HG02884 (cell line): ENCODE measurements at regions not wholly inside any gene's neighbourhood (a gene's known extent, or its start where the extent isn't known, plus 50 kb on each side); places are given as distances from the start of the nearest gene placed in this dataset.

ENCODE experiments used
- ATAC-seq: cut with Tn5 transposase; IDR thresholded peaks from one replicate; pipeline ENCODE4 v1.9.1; 2021; ENCODE audit warnings: mild to moderate bottlenecking, moderate library complexity; ENCODE audit not compliant: unreplicated experiment

DNA sequence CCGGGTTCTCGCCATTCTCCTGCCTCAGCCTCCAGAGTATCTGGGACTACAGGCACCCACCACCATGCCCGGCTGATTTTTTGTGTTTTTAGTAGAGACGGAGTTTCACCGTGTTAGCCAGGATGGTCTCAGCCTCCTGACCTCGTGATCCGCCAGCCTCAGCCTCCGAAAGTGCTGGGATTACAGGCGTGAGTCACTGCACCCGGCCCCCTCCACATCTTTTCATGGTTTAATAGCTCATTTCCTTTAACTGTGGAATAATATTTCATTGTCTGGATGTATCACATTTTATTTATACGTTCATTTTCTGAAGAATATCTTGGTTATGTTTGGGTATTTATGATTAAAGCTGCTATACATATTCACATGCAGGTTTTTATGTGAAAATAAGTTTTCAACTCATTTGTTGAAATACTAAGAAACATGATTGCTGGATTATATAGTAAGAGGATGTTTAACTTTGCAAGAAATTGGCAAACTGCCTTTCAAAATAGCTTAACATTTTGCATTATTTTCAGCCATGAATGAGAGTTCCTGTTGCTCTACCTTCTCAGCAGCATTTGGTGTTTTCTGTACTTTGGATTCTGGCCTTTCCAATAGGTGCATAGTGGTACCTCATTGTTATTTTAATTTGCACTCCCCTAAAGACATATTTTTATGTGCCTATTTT, 591.9 kb downstream of the TECRL start:
- no peak for ATAC-seq

DNA sequence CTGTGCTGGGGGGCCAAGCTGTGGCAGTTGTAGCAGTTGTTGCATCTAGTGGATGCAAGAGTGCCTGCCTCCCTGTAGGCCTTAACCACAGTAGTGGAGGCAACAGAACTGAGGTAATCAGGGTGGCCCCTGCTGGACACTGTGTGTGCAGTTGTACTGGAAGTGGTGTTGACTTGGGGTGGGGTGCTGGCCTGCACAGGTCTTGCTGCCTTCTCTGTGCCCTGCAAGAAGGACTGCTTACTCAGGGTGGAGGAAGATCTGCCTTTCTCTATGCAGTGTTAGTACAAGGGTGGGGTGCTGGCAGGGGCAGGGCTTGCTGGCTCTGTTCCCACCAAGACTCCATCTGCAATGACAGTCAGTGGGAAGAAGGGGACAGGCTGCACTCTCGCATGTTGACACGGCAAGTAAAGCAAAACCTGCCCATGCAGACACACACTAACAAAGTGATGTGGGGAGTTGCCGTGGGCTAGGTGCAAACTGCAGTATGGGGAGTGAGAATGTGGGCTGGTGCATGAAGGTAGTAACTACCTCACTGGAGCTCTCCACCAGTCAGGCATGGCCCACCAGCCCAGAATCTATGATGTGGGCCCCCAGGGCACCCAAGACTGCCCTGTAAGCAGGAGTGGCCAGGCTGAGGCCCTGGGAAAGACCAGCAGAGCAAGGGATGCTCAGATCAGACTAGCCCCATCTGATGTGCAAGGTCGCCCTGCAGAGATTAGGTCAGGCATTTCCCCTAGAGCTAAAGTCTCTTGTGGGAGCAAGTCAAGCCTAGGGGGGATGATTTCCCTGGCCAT, 594.9 kb downstream of the TECRL start:
- ATAC-seq = no peak

DNA sequence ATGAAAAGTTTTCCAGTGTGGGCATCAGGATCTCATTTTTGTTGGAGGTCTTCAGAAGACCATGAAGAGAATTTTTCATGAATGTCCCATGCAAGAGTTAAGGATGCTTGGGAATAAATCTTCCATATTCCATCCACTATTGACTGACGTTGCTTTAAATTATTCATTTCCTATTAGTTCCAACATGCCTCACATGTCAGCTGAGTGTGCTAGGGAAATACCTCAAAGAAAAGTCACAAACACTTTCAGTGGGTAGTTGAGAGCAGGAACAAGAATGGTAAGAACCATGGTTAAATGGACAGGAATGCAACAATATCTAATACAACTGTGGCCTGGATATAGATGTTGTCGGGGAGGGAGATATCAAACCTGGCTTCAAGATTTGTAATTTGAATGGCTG, 610.1 kb downstream of the TECRL start:
- ATAC-seq = no peak

DNA sequence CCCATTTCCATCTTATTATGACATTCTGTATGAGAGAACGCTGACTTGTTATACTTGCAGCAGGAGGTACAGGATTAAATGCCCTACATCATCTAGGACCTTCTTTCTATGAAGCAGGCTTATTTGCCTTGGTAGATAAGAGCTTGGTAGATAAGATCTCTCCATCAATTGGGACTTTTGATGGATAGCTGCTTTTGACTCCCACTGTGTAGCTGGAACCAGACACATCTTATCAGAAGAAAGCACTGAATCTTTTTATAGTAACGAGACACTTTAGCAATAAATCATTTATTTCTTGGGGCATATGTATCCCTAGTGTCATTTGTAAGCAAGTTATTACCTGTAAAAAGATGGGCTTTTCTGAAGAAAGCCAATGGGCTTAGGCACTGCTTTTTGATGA, 613.9 kb downstream of the TECRL start:
- no peak for ATAC-seq

DNA sequence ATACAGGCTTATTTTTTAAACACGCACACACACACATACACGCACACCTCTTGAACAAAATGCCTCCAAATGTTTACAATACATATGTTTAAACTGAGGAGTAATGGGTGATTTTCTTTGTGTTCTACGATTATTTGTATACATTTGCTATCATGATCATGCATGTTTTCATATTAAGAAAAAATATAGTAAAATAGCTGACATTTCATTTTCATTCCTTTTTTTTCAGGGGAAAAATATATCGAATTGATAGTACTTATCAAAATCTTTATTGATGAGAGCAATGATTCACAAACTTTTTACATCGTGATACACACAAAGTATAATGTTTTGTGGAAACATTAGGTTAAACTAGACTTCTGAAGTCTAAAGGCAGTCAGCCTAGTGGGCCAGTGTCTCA, 618.9 kb downstream of the TECRL start:
- ATAC-seq = no peak

DNA sequence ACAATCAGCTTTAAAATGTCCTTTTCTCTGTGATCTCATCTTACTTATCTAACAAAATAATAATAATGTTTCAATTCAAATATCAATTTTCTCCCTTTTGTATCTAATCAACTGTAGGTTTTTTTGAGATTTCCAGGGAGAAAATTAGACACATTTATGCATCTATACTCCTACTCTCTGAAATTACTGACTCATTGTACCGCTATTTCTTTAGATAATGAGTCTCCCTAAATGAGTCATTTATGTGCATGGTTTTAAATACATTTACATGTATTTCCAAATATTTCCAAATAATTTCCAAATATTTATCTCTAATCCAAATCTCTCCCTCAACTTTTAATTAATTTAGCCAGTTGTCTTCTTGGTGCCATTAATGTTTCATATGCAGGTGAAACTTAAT, 621.0 kb downstream of the TECRL start:
- ATAC-seq = no peak

DNA sequence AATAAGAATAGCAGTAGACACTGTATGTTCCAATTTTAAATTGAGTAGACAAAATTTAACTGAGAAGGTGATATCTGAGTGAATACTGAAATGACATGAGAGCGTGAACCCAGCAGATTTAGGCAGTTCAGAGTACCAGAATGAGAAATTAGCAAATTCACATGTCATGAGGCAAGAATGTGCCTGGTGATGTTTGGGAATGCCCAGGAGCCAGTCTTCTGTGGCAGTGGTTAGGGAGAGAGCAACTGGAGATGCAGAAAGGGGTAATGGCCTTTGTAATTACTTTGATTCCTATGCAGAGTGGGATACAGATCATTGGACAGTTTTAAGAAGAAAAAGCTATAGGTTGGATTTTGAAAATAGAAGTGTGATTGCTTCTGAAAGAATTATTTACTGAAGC, 621.9 kb downstream of the TECRL start:
- no peak for ATAC-seq

DNA sequence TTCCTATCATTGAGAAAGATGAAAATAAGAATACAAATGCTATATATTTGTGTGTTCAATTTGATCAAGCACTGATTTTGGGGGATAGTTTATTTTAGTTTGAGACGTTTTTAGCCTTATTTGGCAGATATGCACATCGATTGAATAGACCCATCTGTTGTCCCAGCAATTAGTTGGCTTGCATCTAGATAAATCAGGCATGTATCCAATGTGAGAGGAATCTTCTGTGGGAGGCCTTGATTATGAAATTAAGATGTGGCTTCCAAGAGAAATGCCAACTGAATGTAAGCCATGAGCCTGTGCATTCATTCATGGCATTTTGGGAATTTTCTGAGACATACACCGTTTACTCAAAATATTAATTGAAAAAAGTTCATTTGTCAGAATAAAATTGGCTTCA, 623.1 kb downstream of the TECRL start:
- no peak for ATAC-seq

DNA sequence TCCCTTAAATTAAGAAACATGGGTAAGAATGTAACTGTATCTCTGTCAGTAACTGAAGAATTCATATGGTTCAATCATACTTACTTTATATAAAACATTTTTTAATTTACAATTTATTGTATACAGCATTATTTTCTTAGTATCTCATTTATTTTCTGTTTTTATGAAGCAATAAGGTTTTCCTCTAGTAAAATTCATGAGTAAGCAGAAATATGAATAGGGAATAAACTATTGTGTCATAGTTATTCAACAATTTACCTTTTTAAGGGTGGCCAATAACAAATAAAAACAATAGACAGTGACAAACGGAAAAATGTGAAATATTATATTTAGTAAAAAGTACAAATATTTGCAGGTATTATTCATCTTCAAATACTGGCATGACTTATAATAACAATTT, 624.4 kb downstream of the TECRL start:
- no peak for ATAC-seq

DNA sequence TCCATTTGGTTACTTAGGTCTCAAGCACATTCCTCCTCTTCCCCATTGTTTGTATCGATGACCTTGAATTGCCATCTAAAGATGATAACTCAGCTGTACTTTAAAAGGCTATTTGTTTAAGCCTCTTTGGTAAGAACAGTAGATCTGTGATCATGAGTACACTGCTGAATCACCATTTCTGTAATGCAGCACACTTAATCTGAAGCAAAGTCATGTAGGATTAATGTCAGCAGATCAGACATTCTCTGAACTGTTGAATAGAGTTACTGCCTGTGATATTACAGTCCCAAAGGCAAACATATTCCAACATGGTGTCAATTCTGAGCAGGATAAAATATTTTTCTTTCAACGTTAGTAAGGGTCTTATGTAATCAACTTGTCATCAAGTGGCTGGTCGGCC, 631.6 kb downstream of the TECRL start:
- no peak for ATAC-seq

DNA sequence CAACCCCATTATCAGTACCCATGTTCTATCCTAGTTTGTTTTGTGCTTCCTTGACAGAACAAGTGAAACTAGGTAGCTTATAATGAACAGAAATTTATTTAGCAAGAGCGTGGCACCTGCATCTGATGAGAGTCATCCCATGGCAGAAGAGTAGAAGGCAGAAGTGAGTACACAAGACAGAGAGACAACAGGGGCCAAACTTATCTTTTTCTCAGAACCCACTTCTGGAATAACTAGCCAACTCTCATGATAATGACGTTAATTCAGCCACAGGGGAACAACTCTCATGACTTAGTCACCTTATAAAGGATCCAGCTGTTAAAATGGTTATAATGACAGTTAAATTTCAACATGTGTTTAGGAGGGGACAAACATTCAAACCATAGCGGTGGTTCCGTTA, 644.9 kb downstream of the TECRL start:
- no peak for ATAC-seq

DNA sequence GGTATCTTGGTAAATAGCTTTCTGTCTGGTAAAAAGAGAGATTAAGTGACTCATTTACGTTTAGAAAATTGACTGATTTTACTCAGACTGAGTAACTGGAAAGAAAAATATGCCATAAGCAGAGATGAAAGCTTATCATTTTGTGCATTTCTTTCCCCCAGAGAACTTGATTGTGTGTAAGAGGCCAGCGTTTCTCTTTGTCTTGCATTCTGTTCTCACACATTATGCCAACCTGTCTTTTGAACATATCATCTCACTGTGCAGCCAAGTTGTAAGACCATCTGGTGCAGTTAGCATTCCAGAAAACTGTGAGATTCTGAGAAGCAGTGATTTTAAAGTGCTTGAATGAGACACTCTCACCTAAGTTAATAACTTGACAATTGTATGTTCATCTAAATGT, 651.3 kb downstream of the TECRL start:
- ATAC-seq = no peak

DNA sequence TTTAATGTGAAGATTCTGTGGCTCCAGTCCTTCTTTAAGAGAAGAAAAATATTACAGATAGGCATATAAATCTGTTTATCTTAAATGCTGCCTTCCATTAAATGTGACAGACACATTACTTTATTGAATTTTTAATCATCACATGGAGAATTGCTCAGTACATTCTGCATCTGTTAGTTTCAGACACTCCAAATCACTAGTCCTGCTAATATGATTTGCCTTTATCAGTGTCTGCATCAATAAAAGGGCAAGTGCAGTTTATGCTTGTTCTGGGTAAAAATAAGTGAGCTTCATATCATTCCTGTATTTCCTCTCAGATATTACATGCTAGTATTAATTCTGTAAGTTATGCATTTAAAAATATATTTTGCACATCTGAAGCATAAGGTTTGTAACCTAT, 666.4 kb downstream of the TECRL start:
- no peak for ATAC-seq

DNA sequence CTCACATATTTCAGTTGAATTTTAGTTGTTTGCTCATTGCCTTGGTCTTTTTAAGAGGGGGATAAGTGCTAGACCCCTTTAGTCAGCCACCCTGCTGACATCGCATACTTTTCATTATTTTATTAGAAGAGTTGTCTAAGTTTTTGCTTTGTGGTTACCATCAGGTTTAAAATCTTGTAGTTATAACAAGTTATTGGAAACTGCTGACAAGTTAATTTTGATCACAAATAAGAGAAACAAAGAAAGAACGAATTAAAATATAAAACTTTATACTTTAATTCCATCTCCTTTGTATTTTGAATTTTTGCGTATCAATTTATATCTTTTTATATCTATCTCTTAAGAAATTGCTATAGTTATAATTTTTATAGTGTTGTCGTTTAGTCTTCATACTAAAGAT, 679.7 kb downstream of the TECRL start:
- no peak for ATAC-seq

DNA sequence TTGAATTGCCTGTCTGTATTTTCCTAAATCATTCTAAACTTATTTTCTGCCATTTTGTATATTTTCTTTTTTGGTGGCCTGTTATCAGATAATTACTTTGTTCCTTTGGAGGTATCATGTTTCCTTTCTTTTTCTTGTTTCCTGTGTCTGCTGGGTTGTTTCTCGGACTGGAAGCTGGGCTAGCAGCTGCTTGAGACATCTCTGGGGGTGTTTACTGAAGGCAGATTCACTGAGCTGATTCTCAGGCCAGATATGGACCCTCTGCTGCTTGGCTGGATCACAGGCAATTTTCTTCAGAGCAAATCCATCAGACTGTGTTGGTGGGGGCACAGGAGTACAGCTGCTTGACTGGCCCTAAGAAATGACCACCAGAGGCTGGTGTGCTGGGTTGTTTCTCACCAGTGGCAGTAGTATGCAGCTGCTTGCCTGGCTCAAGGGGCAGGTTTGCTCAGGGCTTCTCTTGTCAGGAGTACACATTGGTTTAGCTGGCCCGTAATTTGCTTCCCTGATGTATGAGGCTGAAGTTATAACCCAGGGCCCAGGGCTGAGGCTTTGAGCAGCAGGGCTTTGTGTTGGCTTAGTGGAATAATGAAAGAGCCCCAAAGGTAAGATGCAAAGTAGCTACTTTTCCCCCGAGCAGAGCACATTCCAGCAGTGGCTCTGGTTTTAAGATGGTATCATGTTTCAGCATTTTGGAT, 680.6 kb downstream of the TECRL start:
- no peak for ATAC-seq

DNA sequence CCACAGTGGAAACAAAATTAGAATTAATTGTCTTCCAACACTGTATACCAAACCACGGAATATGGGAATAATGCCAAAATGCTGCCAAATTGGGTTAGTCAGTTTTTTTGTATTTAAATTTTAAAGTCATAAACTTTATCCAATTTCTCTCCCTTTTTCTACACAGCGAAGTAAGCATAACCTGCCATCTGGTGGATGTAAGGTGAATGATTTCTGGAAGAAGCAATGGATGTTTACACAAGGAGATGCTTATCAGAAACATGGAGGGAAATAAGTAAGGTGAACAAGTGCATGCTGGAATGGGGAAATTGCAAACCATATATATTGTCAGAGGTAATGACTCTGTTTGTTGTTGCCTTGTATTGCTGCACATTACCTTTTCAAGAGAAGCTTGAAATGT, 691.9 kb downstream of the TECRL start:
- no peak for ATAC-seq

DNA sequence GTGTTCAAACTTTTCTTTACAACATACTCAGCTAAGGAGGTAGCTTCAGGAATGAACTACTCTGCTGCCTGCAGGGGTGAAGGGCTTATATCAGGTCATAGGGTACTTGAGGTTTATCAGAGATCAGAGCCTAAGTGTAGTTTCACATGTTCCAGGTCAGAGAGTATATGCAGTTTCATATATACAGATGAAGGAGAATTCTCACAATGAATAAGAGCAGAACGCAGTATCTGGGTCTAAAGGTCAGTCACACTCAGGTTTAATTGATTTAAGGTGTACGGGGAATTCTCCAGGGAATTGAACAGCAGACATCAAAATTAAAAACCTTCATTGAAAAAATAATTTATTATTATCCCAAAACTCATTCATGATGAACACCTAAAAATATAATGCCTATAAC, 700.6 kb downstream of the TECRL start:
- ATAC-seq = no peak

DNA sequence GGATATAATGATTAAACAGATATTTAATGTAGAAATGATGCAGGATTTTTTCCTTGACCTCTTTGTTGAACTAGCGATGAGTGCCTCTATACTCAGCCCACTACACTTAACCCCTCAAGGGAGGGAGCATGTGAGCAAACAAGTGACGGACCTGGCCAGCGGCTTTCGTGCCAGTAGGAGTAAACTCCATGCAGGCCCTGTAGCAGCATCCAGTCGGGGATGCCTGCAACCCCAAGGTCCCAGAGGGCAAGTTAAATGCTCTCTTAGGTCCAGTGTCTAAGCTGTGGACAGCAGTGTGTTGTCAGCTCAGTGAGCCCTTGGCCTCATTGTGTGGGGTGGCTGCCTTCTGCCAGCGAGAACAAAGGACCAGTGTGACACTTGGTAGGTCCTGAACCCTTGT, 708.7 kb downstream of the TECRL start:
- ATAC-seq = no peak

DNA sequence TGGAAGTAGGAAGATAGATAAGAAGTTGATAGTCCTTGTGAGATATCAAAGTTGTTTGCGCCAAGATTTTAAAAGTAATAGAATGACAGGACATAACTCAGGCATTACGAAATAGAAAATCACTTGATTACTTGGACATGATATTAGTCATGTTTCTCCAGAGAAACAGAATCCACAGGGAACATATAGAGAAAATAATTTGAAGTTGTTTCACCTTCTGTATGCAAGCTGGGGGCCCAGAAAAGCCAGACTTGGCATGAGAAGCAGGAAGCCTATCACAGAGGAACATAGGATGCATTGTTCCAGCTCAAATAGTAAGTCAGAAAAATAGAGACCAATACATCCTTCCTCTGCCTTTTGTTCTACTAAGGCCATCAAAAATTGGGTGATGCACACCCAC, 715.9 kb downstream of the TECRL start:
- ATAC-seq = no peak

DNA sequence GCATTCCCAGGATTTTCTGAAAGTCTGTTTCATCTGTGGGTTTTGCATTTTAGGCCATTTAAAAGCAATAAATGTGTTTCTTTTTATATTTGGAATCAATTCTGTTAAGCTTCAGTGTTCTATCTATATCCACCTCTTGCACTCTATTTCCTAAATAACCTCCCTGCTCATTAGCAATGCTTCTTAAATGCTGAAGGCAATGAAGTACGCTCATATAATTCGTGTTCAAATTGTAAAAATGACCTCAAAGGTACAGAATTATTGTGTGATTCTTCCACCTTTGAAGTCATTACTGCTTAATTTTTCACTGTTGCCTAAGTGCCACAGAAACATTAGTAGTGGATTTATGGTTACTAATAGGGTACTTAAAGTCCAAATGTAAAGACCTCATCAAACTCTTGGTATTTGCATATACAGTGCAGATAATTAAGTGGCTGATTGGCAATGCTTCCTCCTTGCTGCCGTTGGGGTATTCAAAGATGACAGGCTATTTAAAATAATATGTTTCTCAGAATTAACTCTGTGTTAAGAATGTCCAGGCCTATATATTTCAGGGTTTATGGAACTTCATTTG, 730.8 kb downstream of the TECRL start:
- no peak for ATAC-seq

DNA sequence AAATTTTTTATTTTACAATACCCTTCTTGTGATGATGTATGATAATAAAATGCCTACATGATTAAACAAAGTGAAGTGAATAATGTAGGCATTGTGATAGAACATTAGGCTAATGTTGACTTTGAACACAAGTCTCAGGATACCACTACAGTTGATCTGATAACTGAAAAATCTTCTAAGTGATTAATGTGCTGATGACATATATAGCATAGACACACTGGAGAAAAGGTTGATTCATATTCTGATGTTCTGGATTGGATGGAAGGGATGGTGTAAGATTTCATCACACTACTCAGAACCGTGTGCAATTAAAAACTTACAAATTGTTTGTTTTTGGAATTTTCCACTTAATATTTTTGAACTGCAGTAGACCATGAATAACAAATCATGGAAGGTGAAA, 738.5 kb downstream of the TECRL start:
- ATAC-seq = no peak

DNA sequence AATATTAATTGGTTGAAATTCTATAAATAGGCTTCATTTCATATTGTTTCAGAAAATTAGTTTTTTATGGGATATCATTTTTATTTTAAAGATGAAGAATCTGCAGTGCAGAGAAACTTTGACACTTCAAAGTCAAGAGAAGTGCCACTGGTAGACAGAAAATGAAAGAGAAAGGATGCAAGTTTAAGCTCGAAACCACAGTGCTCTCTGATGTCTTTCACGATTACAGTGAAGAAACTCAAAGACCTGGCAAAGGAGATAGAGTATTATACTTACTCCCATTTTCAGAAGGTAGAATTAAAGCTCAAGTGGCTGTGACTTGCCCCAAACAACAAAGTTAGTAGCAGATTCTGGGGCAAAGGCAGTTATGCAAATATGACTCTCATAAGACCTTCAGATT, 745.4 kb downstream of the TECRL start:
- ATAC-seq = no peak
